ENCODE measurements at regions not wholly inside any gene's neighbourhood (a gene's known extent, or its start where the extent isn't known, plus 50 kb on each side); places are given as distances from the start of the nearest gene placed in this dataset.
"Not testable (repeated sequence)": the region's sequence is repeated elsewhere in the genome, so short reads cannot be mapped to it uniquely, and the experiment has no call there.

GRCh38 chr3:112765531-112765930 is 81.1 kb downstream of the CD200R1L start:
- no peak for DNase-seq

- no peak for DNase-seq
Observed at GRCh38 chr3:112763258-112763657, 83.4 kb downstream of the CD200R1L start.

- peak; percentile 71 for DNase-seq
Observed at GRCh38 chr3:112761062-112761638, 85.5 kb downstream of the CD200R1L start.

GRCh38 chr3:112759681-112760080 is 87.0 kb downstream of the CD200R1L start:
- no peak for DNase-seq

GRCh38 chr3:112759210-112759609 is 87.5 kb downstream of the CD200R1L start:
- no peak for DNase-seq

GRCh38 chr3:112757197-112757596 is 89.5 kb downstream of the CD200R1L start:
- no peak for DNase-seq

GRCh38 chr3:112755845-112756613 is 90.6 kb downstream of the CD200R1L start:
- DNase-seq = no peak

GRCh38 chr3:112755046-112755445 is 91.6 kb downstream of the CD200R1L start:
- DNase-seq = not testable (repeated sequence)

GRCh38 chr3:112751564-112752512 is 94.8 kb downstream of the CD200R1L start:
- DNase-seq = peak; percentile 54

- DNase-seq = no peak
Observed at GRCh38 chr3:112751061-112751460, 95.6 kb downstream of the CD200R1L start.

- no peak for DNase-seq
Observed at GRCh38 chr3:112747624-112748023, 99.0 kb downstream of the CD200R1L start.

GRCh38 chr3:112746675-112747280 is 99.9 kb downstream of the CD200R1L start:
- peak; percentile 75 for DNase-seq

- DNase-seq = no peak
Observed at GRCh38 chr3:112745567-112746248, 101.0 kb downstream of the CD200R1L start.

- DNase-seq = peak; percentile 44
Observed at GRCh38 chr3:112744825-112745566, 101.7 kb downstream of the CD200R1L start.

GRCh38 chr3:112744106-112744505 is 102.6 kb downstream of the CD200R1L start:
- no peak for DNase-seq

- no peak for DNase-seq
Observed at GRCh38 chr3:112742934-112743333, 102.0 kb upstream of the CCDC80 start.

GRCh38 chr3:112741983-112742382 is 101.0 kb upstream of the CCDC80 start:
- peak; percentile 72 for DNase-seq

- no peak for DNase-seq
Observed at GRCh38 chr3:112740835-112741234, 99.9 kb upstream of the CCDC80 start.

GRCh38 chr3:112739252-112739965 is 98.5 kb upstream of the CCDC80 start:
- DNase-seq = no peak

GRCh38 chr3:112738366-112738765 is 97.4 kb upstream of the CCDC80 start:
- DNase-seq = no peak
